Sigmoid colon (tissue), 6 donors: ENCODE measurements at regions not wholly inside any gene's neighbourhood (a gene's known extent, or its start where the extent isn't known, plus 50 kb on each side); places are given as distances from the start of the nearest gene placed in this dataset.

Experiments
- DNase-seq: peaks from one replicate; pipeline ENCODE4 v3.0.0-alpha.2; 2019
- H3K27ac ChIP-seq, 4 donors: fragments of 200-600 bp; sonication (generic); one replicate each; pipeline ENCODE4 v1.5.1; 2016 to 2019; ENCODE audit warnings: mild to moderate bottlenecking in 1 of 4
- H3K27me3 ChIP-seq, 3 donors: fragments of 200-600 bp; sonication (generic); one replicate each; pipeline ENCODE4 v1.5.1; 2019; ENCODE audit warnings: mild to moderate bottlenecking in 1 of 3
- H3K36me3 ChIP-seq, 4 donors: fragments of 200-600 bp; sonication (generic); one replicate each; pipeline ENCODE4 v1.5.1; 2016 to 2019
- H3K4me1 ChIP-seq, 4 donors: fragments of 200-600 bp; sonication (generic); one replicate each; pipeline ENCODE4 v1.5.1; 2017 to 2019
- H3K4me3 ChIP-seq, 4 donors: fragments of 200-600 bp; sonication (generic); one replicate each; pipeline ENCODE4 v1.5.1; 2017 to 2019; ENCODE audit warnings: mild to moderate bottlenecking in 2 of 4, moderate library complexity in 1 of 4
- H3K9me3 ChIP-seq, 4 donors: fragments of 200-600 bp in 3 of 4; sonication (generic) in 3 of 4; one replicate each; pipeline versions ENCODE4 v1.5.1 to v1.6.1; 2013 to 2019
- CTCF ChIP-seq, 4 experiments: fragments of 450-650 bp in 3 of 4; fragments of 200-600 bp in 1 of 4; IDR thresholded peaks; one replicate each; pipeline ENCODE4 v1.5.1; 2016 to 2019; ENCODE audit warnings: antibody characterized with exemption in 4 of 4, mild to moderate bottlenecking in 3 of 4, moderate library complexity in 2 of 4
- EP300 ChIP-seq, 4 donors: sonication (generic); formaldehyde crosslinking; IDR thresholded peaks; one replicate each; pipeline ENCODE4 v1.6.1; 2017; ENCODE audit warnings: antibody characterized with exemption in 4 of 4
- POLR2A ChIP-seq, 2 donors: fragments of 450-650 bp; IDR thresholded peaks; one replicate each; pipeline ENCODE4 v1.6.1; 2016; ENCODE audit warnings: antibody characterized with exemption in 2 of 2, mild to moderate bottlenecking in 2 of 2, moderate library complexity in 2 of 2
- POLR2AphosphoS5 ChIP-seq, 4 donors: sonication (generic); formaldehyde crosslinking; IDR thresholded peaks; one replicate each; pipeline ENCODE4 v1.6.1; 2017; ENCODE audit warnings: antibody characterized with exemption in 4 of 4
- WGBS, 2 donors: extraction: QIAGEN DNeasy Blood & Tissue Kit; methylation state at CpG; one replicate each; pipeline ENCODE4 v1.1.7; 2013; 5-methylcytosine and 5-hydroxymethylcytosine counted together
- intact Hi-C: fragments of 100-400 bp; cut with DNase I; formaldehyde crosslinking; loops from one replicate; pipeline ENCODE4 v1.15.1; 2023
- donor health status: healthy with polysubstance abuse.
- donor health status: healthy.

GRCh38 chr13:50219743-50220142 is 204.5 kb downstream of the KCNRG start:
- H3K9me3 ChIP-seq: no peaks in the 10 kb centered on the region
- no peak for TF ChIP-seq POLR2A (IDR thresholded peaks at IDR 0.05)
- TF ChIP-seq POLR2AphosphoS5 (IDR thresholded peaks at IDR 0.05): no peak
- TF ChIP-seq EP300 (IDR thresholded peaks at IDR 0.05): no peak
- TF ChIP-seq CTCF (IDR thresholded peaks at IDR 0.05): no peak
- no peaks in the 10 kb centered on the region for H3K36me3 ChIP-seq
- no peak for DNase-seq
- no peak overlapping the region for H3K27ac ChIP-seq
- H3K27me3 ChIP-seq: no peaks in the 10 kb centered on the region
- intact Hi-C loops: no loop called here
- no peak overlapping the region for H3K4me3 ChIP-seq
- H3K4me1 ChIP-seq: peaks cover 0 to 14% (median 9%) of the 10 kb centered on the region in 4 donors
- 95 to 98% methylated on average over 3 of the region's 3 CpGs for WGBS, 2 donors

- Histone ChIP-seq H3K36me3 (no peaks in the 10 kb centered on the region), H3K4me3 (no peak overlapping the region), H3K27ac (no peak overlapping the region), H3K27me3 (no peaks in the 10 kb centered on the region), H3K4me1 (peaks cover 0 to 14% (median 9%) of the 10 kb centered on the region in 4 donors), H3K9me3 (no peaks in the 10 kb centered on the region)
- intact Hi-C loops: no loop called here
- TF ChIP-seq POLR2AphosphoS5 (IDR thresholded peaks at IDR 0.05): no peak
- no peak for TF ChIP-seq POLR2A (IDR thresholded peaks at IDR 0.05)
- no peak for TF ChIP-seq EP300 (IDR thresholded peaks at IDR 0.05)
- no peak for TF ChIP-seq CTCF (IDR thresholded peaks at IDR 0.05)
- 79 to 85% methylated on average over 4 of the region's 4 CpGs for WGBS, 2 donors
- no peak for DNase-seq
Observed at GRCh38 chr13:50220938-50221337, 205.7 kb downstream of the KCNRG start.

GRCh38 chr13:50222569-50223332 is 207.5 kb downstream of the KCNRG start:
- Histone ChIP-seq H3K4me1 (peaks cover 0 to 14% (median 9%) of the 10 kb centered on the region in 4 donors), H3K27ac (peak overlapping the region in 3 of 4 donors; percentile 22 to 53 (median 42)), H3K27me3 (no peaks in the 10 kb centered on the region), H3K4me3 (peak overlapping the region in 1 of 4 donors; percentile 20), H3K36me3 (no peaks in the 10 kb centered on the region), H3K9me3 (no peaks in the 10 kb centered on the region)
- peak; percentile 87 for DNase-seq
- WGBS, 2 donors: 25 to 45% methylated on average over 13 of the region's 13 CpGs
- TF ChIP-seq CTCF (IDR thresholded peaks at IDR 0.05) (no peak), POLR2AphosphoS5 (IDR thresholded peaks at IDR 0.05) (peak in 2 of 4 donors; percentile 37 to 40)
- intact Hi-C loops: no loop called here

GRCh38 chr13:50224534-50224933 is 209.3 kb downstream of the KCNRG start:
- H3K27me3 ChIP-seq: no peaks in the 10 kb centered on the region
- H3K4me1 ChIP-seq: peaks cover 0 to 14% (median 9%) of the 10 kb centered on the region in 4 donors
- H3K4me3 ChIP-seq: no peak overlapping the region
- no peak for DNase-seq
- TF ChIP-seq EP300 (IDR thresholded peaks at IDR 0.05) (no peak), POLR2A (IDR thresholded peaks at IDR 0.05) (no peak), CTCF (IDR thresholded peaks at IDR 0.05) (no peak)
- no peaks in the 10 kb centered on the region for H3K36me3 ChIP-seq
- 84 to 91% methylated on average over 4 of the region's 4 CpGs for WGBS, 2 donors
- no peak overlapping the region for H3K27ac ChIP-seq
- H3K9me3 ChIP-seq: no peaks in the 10 kb centered on the region
- intact Hi-C loops: no loop called here
